ENCODE measurements at regions not wholly inside any gene's neighbourhood (a gene's known extent, or its start where the extent isn't known, plus 50 kb on each side); places are given as distances from the start of the nearest gene placed in this dataset.

DNA sequence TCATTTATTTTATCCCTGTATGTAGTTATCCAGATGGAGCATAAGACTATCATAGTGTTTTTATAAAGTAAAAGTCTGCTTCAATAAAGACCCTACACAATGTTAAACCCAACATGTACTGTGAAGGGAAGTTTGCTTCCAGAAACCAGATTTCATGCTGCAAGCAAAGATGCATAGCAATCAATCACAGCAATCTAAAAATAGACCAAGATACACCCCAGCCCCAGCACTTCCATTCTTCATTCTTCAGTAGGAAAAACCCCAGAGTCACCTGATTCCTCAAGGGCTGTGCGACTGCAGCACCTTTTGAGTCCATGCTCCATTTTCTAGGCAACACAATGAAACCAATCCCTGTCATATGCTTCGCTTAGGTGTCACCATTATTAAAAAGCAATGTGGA is 66.9 kb upstream of the PDE1C start:
- no peak for DNase-seq (ENCODE audit: low read depth)
- TF ChIP-seq, protein P1, sequence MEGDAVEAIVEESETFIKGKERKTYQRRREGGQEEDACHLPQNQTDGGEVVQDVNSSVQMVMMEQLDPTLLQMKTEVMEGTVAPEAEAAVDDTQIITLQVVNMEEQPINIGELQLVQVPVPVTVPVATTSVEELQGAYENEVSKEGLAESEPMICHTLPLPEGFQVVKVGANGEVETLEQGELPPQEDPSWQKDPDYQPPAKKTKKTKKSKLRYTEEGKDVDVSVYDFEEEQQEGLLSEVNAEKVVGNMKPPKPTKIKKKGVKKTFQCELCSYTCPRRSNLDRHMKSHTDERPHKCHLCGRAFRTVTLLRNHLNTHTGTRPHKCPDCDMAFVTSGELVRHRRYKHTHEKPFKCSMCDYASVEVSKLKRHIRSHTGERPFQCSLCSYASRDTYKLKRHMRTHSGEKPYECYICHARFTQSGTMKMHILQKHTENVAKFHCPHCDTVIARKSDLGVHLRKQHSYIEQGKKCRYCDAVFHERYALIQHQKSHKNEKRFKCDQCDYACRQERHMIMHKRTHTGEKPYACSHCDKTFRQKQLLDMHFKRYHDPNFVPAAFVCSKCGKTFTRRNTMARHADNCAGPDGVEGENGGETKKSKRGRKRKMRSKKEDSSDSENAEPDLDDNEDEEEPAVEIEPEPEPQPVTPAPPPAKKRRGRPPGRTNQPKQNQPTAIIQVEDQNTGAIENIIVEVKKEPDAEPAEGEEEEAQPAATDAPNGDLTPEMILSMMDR (conservative IDR thresholded peaks at IDR 0.05; ENCODE audit: low read depth, low read length) = no peak
- H3K4me3 ChIP-seq (ENCODE audit: low read depth, low read length) = no peak overlapping the region

DNA sequence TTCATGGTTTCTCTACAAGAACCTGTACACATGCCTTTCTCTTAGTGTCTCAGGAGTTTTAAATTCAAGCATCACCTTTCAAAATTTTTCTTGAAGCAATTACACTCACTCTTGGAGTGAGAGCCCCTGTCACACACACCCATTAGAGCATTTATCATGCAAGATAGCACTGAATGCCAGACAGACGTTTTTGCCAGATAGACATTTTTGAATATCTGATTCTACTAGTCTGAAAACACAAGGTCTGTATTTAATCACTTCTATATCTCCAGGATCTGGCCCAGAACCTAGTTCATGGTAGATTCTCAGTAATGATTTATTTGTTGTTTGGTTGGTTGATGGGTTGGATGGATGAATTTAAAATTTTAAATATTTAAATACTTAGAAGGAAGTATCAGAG is 60.9 kb upstream of the PDE1C start:
- DNase-seq (ENCODE audit: low read depth) = no peak
- TF ChIP-seq, protein P1 (conservative IDR thresholded peaks at IDR 0.05; ENCODE audit: low read depth, low read length) = no peak
- no peak overlapping the region for H3K4me3 ChIP-seq (ENCODE audit: low read depth, low read length)

DNA sequence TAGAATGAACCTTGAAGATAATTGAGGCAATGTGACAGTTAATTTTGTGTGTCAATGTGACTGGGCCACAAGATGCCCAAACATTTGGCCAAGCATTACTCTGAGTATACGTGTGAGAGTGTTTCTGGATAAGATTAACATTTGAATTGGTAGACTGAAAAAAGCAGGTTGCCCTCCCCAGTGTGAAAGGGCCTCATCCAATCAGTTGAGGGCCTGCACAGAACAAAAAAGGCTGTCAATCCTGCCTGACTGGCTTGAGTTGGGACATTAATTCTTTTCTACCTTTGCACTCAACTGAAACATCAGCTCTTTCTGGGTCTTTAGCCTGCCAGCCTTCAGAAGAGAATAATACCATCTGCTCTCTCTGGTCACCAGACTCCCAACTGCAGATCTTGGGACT is 56.6 kb upstream of the PDE1C start:
- no peak for DNase-seq (ENCODE audit: low read depth)
- TF ChIP-seq, protein P1 (conservative IDR thresholded peaks at IDR 0.05; ENCODE audit: low read depth, low read length) = no peak
- no peak overlapping the region for H3K4me3 ChIP-seq (ENCODE audit: low read depth, low read length)
